ENCODE measurements at regions not wholly inside any gene's neighbourhood (a gene's known extent, or its start where the extent isn't known, plus 50 kb on each side); places are given as distances from the start of the nearest gene placed in this dataset.

DNA sequence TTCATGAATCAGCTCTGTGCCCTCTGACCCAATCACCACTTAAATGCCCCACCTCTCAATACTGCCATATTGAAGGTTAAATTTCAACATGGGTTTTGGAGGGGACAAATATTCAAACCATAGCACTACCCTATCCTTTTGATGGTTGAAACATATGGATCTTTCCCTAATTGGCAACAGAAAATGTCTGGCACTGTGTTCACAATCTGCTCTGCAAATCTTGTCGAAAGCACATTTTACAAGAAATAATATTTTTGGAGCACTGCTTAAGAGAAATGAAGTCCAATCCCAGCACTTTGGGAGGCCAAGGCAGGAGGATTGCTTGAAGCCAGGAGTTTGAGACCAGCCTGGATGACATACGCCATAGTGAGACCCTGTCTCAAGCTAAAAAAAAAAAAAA is 130.6 kb upstream of the FAM9C start:
- WGBS: 96% methylated on average over 2 of the region's 2 CpGs
- TF ChIP-seq POLR2A (IDR thresholded peaks at IDR 0.05) (no peak), POLR2AphosphoS5 (IDR thresholded peaks at IDR 0.05) (no peak)
- TF ChIP-seq, protein P1, sequence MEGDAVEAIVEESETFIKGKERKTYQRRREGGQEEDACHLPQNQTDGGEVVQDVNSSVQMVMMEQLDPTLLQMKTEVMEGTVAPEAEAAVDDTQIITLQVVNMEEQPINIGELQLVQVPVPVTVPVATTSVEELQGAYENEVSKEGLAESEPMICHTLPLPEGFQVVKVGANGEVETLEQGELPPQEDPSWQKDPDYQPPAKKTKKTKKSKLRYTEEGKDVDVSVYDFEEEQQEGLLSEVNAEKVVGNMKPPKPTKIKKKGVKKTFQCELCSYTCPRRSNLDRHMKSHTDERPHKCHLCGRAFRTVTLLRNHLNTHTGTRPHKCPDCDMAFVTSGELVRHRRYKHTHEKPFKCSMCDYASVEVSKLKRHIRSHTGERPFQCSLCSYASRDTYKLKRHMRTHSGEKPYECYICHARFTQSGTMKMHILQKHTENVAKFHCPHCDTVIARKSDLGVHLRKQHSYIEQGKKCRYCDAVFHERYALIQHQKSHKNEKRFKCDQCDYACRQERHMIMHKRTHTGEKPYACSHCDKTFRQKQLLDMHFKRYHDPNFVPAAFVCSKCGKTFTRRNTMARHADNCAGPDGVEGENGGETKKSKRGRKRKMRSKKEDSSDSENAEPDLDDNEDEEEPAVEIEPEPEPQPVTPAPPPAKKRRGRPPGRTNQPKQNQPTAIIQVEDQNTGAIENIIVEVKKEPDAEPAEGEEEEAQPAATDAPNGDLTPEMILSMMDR (IDR thresholded peaks at IDR 0.05): no peak

DNA sequence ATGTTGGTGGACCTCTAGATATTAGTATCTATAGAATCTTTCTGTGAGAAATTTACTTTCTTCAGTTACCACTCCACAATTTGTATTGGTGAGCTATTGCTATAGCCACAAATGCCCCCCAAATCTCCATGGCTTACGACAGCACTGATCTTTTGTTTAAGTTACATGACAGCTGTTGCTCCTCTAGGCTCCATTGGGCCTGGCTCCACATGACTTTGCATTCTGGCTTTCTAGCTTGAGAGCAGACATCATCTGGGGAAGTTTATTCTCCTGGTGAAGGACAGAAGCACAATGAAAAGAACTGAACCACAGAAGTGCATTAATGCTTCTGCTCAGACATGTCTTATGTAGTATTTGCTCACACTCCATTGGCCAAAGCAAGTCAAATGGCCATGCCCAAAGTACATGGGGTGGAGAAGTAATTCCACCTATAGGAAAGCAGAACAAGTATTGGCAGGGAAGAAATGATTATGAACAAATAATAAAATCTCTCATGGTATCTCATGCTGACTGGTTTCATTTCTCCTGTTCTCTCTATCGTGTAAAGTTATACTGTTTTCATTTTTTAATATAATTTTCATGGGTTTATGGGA is 126.6 kb upstream of the FAM9C start:
- H3K9me3 ChIP-seq: no peaks in the 10 kb centered on the region
- H3K27ac ChIP-seq: no peak overlapping the region
- DNase-seq (ENCODE audit: low spot score): no peak
- no peaks in the 10 kb centered on the region for H3K27me3 ChIP-seq (replicated peaks; ENCODE audit: insufficient read depth)
- H3K4me3 ChIP-seq: no peak overlapping the region
- H3K36me3 ChIP-seq: no peaks in the 10 kb centered on the region
- H3K4me1 ChIP-seq (replicated peaks): no peaks in the 10 kb centered on the region
- WGBS: 89% methylated on average over 2 of the region's 2 CpGs
- intact Hi-C loops (cut with DNase I): no loop called here
- no peak for TF ChIP-seq POLR2AphosphoS5 (IDR thresholded peaks at IDR 0.05)
- TF ChIP-seq, protein P1 (IDR thresholded peaks at IDR 0.05): no peak
- TF ChIP-seq POLR2A (IDR thresholded peaks at IDR 0.05): no peak

More for the DNA sequence above, 130.6 kb upstream of the FAM9C start:
- Histone ChIP-seq H3K4me1 (replicated peaks) (no peaks in the 10 kb centered on the region), H3K27ac (no peak overlapping the region), H3K4me3 (no peak overlapping the region), H3K9me3 (no peaks in the 10 kb centered on the region), H3K36me3 (no peaks in the 10 kb centered on the region), H3K27me3 (replicated peaks; ENCODE audit: insufficient read depth) (no peaks in the 10 kb centered on the region)
- no peak for DNase-seq (ENCODE audit: low spot score)
- intact Hi-C loops (cut with DNase I): no loop called here

DNA sequence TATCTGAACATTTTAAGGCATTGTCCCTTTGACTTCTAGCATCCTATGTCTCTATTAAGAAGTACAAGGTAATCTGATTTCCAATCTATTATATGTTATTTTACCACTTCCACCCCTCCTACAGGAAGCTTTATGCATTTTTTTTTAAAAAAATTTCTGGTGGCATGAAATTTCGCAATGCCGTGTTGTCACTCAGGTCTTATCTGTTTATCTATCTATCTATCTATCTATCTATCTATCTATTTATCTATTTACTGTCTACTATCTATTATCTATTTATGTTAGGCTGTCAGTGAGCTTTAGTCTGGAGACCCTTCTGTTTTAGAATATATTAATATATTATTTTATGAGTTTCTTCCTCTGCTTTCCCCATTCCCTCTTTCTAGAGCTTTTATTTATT is 125.3 kb upstream of the FAM9C start:
- TF ChIP-seq, protein P1 (IDR thresholded peaks at IDR 0.05): no peak
- TF ChIP-seq POLR2AphosphoS5 (IDR thresholded peaks at IDR 0.05): no peak
- TF ChIP-seq POLR2A (IDR thresholded peaks at IDR 0.05): no peak
- no peaks in the 10 kb centered on the region for H3K9me3 ChIP-seq
- intact Hi-C loops (cut with DNase I): no loop called here
- no peak for DNase-seq (ENCODE audit: low spot score)
- H3K4me3 ChIP-seq: no peak overlapping the region
- H3K4me1 ChIP-seq (replicated peaks): no peaks in the 10 kb centered on the region
- 100% methylated on average over 2 of the region's 2 CpGs for WGBS
- no peaks in the 10 kb centered on the region for H3K27me3 ChIP-seq (replicated peaks; ENCODE audit: insufficient read depth)
- no peaks in the 10 kb centered on the region for H3K36me3 ChIP-seq
- H3K27ac ChIP-seq: no peak overlapping the region

DNA sequence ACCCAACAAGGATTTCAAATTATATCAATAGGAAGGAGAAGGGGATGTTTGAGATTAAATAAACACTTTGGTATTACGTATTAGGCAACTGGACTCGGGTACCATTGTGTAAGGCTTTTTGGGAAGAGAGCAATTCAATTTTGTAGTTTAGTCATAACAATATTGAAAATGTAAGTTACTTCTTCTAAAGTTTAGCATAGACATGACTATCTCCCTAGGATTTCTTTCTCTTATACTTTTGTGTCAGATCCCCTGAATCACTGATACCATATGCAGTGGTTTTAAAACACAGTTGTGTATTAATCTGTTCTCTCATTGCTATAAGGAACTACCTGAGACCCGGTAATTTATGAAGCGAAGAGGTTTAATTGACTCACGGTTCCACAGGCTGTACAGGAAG is 123.8 kb upstream of the FAM9C start:
- no peaks in the 10 kb centered on the region for H3K36me3 ChIP-seq
- DNase-seq (ENCODE audit: low spot score): no peak
- no peaks in the 10 kb centered on the region for H3K4me1 ChIP-seq (replicated peaks)
- H3K9me3 ChIP-seq: no peaks in the 10 kb centered on the region
- TF ChIP-seq, protein P1 (IDR thresholded peaks at IDR 0.05): no peak
- no peak for TF ChIP-seq POLR2A (IDR thresholded peaks at IDR 0.05)
- TF ChIP-seq POLR2AphosphoS5 (IDR thresholded peaks at IDR 0.05): no peak
- no peaks in the 10 kb centered on the region for H3K27me3 ChIP-seq (replicated peaks; ENCODE audit: insufficient read depth)
- WGBS: 93% methylated on average over 5 of the region's 5 CpGs
- no peak overlapping the region for H3K4me3 ChIP-seq
- intact Hi-C loops (cut with DNase I): no loop called here
- H3K27ac ChIP-seq: no peak overlapping the region

DNA sequence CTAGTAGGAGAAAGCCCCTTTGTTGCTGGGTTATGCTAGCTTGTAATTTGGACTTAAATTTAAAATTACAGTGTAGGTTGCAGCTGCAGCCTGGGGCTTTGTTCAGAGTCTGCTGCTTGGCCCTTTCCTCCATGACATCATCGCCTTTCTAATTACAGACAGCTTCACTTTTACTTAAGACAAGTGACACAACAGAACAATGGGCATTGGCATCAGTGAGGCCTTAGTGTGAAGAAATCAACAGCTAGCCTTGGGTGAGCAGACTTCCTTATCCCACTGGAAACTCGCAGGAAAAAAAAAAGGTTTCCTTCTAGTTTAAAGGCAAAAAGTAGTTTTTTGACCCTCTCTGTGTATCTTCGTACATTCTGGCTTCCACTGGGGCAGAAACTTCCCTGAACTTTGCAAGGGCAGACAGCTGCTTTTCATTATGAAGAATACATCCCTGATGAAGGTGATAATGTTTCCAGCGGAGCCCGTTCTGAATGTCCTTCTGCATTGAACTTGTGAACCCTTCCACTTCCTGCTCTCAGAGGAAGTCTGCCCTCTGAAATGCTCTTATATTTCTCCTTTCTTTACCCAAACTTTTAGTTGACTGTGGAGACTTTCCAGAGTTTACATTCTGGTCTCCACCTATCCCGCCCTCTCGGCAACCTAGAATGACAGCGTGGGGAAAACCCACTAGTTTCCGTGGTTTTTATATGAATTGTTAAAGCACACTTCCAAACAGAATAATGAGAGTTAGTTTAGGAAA is 123.2 kb upstream of the FAM9C start:
- WGBS: 28% methylated on average over 9 of the region's 9 CpGs
- Histone ChIP-seq H3K9me3 (no peaks in the 10 kb centered on the region), H3K36me3 (no peaks in the 10 kb centered on the region), H3K4me1 (replicated peaks) (no peaks in the 10 kb centered on the region), H3K27me3 (replicated peaks; ENCODE audit: insufficient read depth) (no peaks in the 10 kb centered on the region), H3K27ac (no peak overlapping the region), H3K4me3 (no peak overlapping the region)
- DNase-seq (ENCODE audit: low spot score): no peak
- TF ChIP-seq POLR2A (IDR thresholded peaks at IDR 0.05): no peak
- TF ChIP-seq POLR2AphosphoS5 (IDR thresholded peaks at IDR 0.05): no peak
- TF ChIP-seq, protein P1 (IDR thresholded peaks at IDR 0.05): no peak
- intact Hi-C loops (cut with DNase I): no loop called here
